DND-41 (cell line): ENCODE measurements at regions not wholly inside any gene's neighbourhood (a gene's known extent, or its start where the extent isn't known, plus 50 kb on each side); places are given as distances from the start of the nearest gene placed in this dataset.

Experiments
- ATAC-seq: fragments of 200-7000 bp; cut with Tn5 transposase; 3 replicates; pipeline ENCODE4 v1.9.1; 2021; ENCODE audit warnings: low read depth; ENCODE audit not compliant: insufficient read depth
- DNase-seq: peaks from one replicate; pipeline ENCODE4 v3.0.0-alpha.2; 2020
- H2AFZ ChIP-seq: 2 replicates; pipeline ENCODE4 v1.6.0; 2012; ENCODE audit warnings: low read depth, low read length
- H3K27ac ChIP-seq: 2 replicates; pipeline ENCODE4 v1.5.1; 2012; ENCODE audit warnings: low read length, inconsistent platforms
- H3K27me3 ChIP-seq: fragments of 200-600 bp; sonication (generic); 2 replicates; pipeline ENCODE4 v1.6.0; 2012; ENCODE audit warnings: low read length, mild to moderate bottlenecking, inconsistent platforms; ENCODE audit not compliant: insufficient read depth, poor library complexity
- H3K36me3 ChIP-seq: 2 replicates; pipeline ENCODE4 v1.5.1; 2012; ENCODE audit warnings: low read length, inconsistent platforms; ENCODE audit not compliant: insufficient read depth
- H3K4me1 ChIP-seq: 2 replicates; pipeline ENCODE4 v1.5.1; 2012; ENCODE audit warnings: mild to moderate bottlenecking, low read length; ENCODE audit not compliant: insufficient read depth
- H3K4me2 ChIP-seq: 2 replicates; pipeline ENCODE4 v1.6.0; 2012; ENCODE audit warnings: mild to moderate bottlenecking, moderate library complexity, low read length, inconsistent platforms; ENCODE audit not compliant: insufficient read depth
- H3K4me3 ChIP-seq, 2 experiments: fragments of 200-600 bp in 1 of 2; shearing (Covaris generic) in 1 of 2; 2 replicates each; pipeline ENCODE4 v1.5.1; 2012 to 2016; ENCODE audit warnings: inconsistent platforms in 2 of 2, low read length in 2 of 2, mild to moderate bottlenecking in 2 of 2, low read depth in 1 of 2, moderate library complexity in 1 of 2
- H3K79me2 ChIP-seq: 2 replicates; pipeline ENCODE4 v1.6.0; 2012; ENCODE audit warnings: low read length, inconsistent platforms; ENCODE audit not compliant: insufficient read depth
- H3K9ac ChIP-seq: 2 replicates; pipeline ENCODE4 v1.6.0; 2012; ENCODE audit warnings: low read depth, mild to moderate bottlenecking, inconsistent platforms, low read length, moderate library complexity
- H3K9me3 ChIP-seq: 2 replicates; pipeline ENCODE4 v1.5.1; 2012; ENCODE audit warnings: low read length, moderate library complexity, mild to moderate bottlenecking, inconsistent platforms; ENCODE audit not compliant: insufficient read depth, severe bottlenecking
- H4K20me1 ChIP-seq: 2 replicates; pipeline ENCODE4 v1.6.0; 2012; ENCODE audit warnings: low read length; ENCODE audit not compliant: insufficient read depth
- CTCF ChIP-seq: IDR thresholded peaks from 2 replicates; pipeline ENCODE4 v1.5.1; 2012; ENCODE audit warnings: borderline replicate concordance, low read length, moderate library complexity, mild to moderate bottlenecking; ENCODE audit not compliant: poor library complexity, severe bottlenecking; ENCODE audit errors: extremely low read depth
- EZH2 ChIP-seq: IDR thresholded peaks from 3 replicates; pipeline ENCODE4 v1.6.1; 2012; ENCODE audit warnings: borderline replicate concordance, low read depth, mild to moderate bottlenecking, moderate library complexity, low read length, inconsistent platforms; ENCODE audit not compliant: severe bottlenecking

- Histone ChIP-seq H3K36me3 (no peaks in the 10 kb centered on the region), H2AFZ (no peak overlapping the region), H3K4me2 (peak overlapping the region; percentile 33; the same call in 1 of the 2 replicates), H3K4me3 (peak overlapping the region in 1 of 2 experiments; percentile 31; a peak in 1 of 4 replicates), H3K9ac (peak overlapping the region; percentile 70), H3K27ac (peak overlapping the region; percentile 99), H3K27me3 (no peaks in the 10 kb centered on the region), H3K4me1 (peaks cover 100% of the 10 kb centered on the region), H3K79me2 (peaks cover 44% of the 10 kb centered on the region), H3K9me3 (no peaks in the 10 kb centered on the region), H4K20me1 (no peaks in the 10 kb centered on the region)
- TF ChIP-seq CTCF (no peak), EZH2 (no peak)
- ATAC-seq (peak; percentile 41), DNase-seq (peak; percentile 35)
Measured at GRCh38 chr14:98197933-98198332, 1074.1 kb downstream of the BCL11B start.

- ATAC-seq = peak; percentile 83
- Histone ChIP-seq H3K4me1 (peaks cover 100% of the 10 kb centered on the region), H3K9me3 (no peaks in the 10 kb centered on the region), H2AFZ (no peak overlapping the region), H3K27ac (peak overlapping the region; percentile 99), H3K9ac (peak overlapping the region; percentile 70), H3K27me3 (no peaks in the 10 kb centered on the region), H3K79me2 (peaks cover 44% of the 10 kb centered on the region), H3K36me3 (no peaks in the 10 kb centered on the region), H4K20me1 (no peaks in the 10 kb centered on the region), H3K4me2 (peak overlapping the region; percentile 56; the same call in 1 of the 2 replicates), H3K4me3 (peak overlapping the region in 1 of 2 experiments; percentile 31; a peak in 1 of 4 replicates)
- TF ChIP-seq EZH2 (no peak), CTCF (peak; percentile 36)
- peak; percentile 98 for DNase-seq
Measured at GRCh38 chr14:98198385-98198784, 1073.6 kb downstream of the BCL11B start.

- peak overlapping the region; percentile 99 for H3K27ac ChIP-seq
- TF ChIP-seq CTCF (no peak), EZH2 (no peak)
- H3K9ac ChIP-seq = peak overlapping the region; percentile 70
- no peaks in the 10 kb centered on the region for H3K9me3 ChIP-seq
- H3K4me3 ChIP-seq = no peak overlapping the region
- H3K36me3 ChIP-seq = no peaks in the 10 kb centered on the region
- no peaks in the 10 kb centered on the region for H3K27me3 ChIP-seq
- ATAC-seq (no peak), DNase-seq (no peak)
- no peaks in the 10 kb centered on the region for H4K20me1 ChIP-seq
- peaks cover 100% of the 10 kb centered on the region for H3K4me1 ChIP-seq
- H2AFZ ChIP-seq = no peak overlapping the region
- H3K4me2 ChIP-seq = no peak overlapping the region
- H3K79me2 ChIP-seq = peaks cover 44% of the 10 kb centered on the region
Measured at GRCh38 chr14:98200601-98201000, 1071.4 kb downstream of the BCL11B start.

GRCh38 chr14:98203421-98203820 is 1068.6 kb downstream of the BCL11B start:
- H3K9me3 ChIP-seq = no peaks in the 10 kb centered on the region
- no peak overlapping the region for H3K4me3 ChIP-seq
- peak overlapping the region; percentile 99 for H3K27ac ChIP-seq
- ATAC-seq (no peak), DNase-seq (no peak)
- no peaks in the 10 kb centered on the region for H3K27me3 ChIP-seq
- peak overlapping the region; percentile 31; the same call in 1 of the 2 replicates for H3K9ac ChIP-seq
- H3K4me1 ChIP-seq = peaks cover 100% of the 10 kb centered on the region
- peaks cover 42% of the 10 kb centered on the region for H3K79me2 ChIP-seq
- no peaks in the 10 kb centered on the region for H4K20me1 ChIP-seq
- TF ChIP-seq CTCF = no peak
- no peak for TF ChIP-seq EZH2
- H3K4me2 ChIP-seq = no peak overlapping the region
- H3K36me3 ChIP-seq = no peaks in the 10 kb centered on the region
- H2AFZ ChIP-seq = no peak overlapping the region
